ENCODE measurements at regions not wholly inside any gene's neighbourhood (a gene's known extent, or its start where the extent isn't known, plus 50 kb on each side); places are given as distances from the start of the nearest gene placed in this dataset.
"Not testable (repeated sequence)": the region's sequence is repeated elsewhere in the genome, so short reads cannot be mapped to it uniquely, and the experiment has no call there.

DNA sequence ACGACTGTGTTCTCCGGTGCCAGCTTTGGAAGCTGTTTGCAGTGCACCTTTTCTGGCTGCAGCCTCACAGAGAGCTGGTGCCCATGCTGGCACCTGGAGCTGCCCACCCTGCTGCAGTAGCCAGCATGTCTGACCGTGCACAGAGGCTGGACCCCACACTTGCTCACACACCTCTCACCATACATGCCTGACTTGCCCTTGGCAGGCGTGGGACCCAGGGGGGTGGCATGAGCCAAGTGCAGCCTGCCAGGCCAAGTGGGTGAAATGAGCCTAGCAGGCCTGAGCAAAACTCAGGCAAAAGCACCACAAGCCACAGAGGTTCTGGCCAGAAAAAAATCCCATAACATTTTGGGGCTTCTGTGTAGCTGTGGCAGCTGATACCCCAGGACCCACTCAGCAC lies 258.8 kb downstream of the XPNPEP1 start:
- DNase-seq (ENCODE audit: low read depth in 2 of 3, low spot score in 2 of 3), result no peak

DNA sequence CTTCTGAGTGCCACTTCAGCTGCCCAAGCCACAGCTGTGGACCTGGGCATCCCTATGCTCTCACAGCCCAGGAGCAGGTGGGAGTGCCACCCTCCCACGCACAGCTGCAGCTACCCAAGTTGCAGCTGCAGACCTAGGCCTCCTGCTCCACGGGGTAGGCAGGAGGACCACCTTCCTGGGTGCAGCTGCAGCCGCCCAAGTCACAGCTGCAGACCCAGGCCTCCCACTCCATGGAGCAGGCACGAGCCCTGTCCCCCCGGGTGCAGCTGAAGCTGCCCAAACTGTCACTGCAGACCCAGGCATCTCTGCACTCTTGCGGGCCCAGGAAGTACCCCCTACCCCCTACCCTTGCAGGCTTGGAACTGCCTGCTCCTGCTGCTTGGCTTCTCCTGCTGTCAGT lies 260.2 kb downstream of the XPNPEP1 start:
- no peak for DNase-seq (ENCODE audit: low read depth in 2 of 3, low spot score in 2 of 3)

DNA sequence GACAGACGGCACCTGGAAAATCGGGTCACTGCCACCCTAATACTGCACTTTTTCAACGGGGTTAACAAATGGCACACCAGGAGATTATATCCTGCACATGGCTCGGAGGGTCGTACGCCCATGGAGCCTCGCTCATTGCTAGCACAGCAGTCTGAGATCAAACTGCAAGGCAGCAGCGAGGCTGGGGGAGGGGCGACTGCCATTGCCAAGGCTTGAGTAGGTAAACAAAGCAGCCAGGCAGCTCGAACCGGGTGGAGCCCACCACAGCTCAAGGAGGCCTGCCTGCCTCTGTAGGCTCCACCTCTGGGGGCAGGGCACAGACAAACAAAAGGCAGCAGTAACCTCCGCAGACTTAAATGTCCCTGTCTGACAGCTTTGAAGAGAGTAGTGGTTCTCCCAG lies 270.7 kb downstream of the XPNPEP1 start:
- not testable (repeated sequence) for DNase-seq (ENCODE audit: low read depth in 2 of 3, low spot score in 2 of 3)

DNA sequence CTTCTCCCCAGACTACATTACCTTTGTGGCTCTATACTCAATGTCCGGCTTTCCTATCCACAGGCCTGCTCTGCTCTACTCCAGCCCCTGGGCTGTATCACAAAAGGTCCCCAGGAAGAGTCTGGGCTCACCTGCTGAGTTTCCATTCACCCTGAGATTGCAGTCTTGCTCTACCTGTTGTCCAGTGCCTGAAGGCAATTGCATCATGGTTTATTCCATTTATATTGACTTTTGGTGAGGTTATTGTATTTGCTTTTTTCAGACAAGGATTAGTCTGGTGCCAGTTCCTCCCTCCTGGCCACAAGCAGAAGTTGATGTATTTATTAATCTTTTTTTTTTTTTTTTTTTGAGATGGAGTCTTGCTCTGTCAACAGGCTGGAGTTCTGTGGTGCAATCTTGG lies 273.1 kb downstream of the XPNPEP1 start:
- no peak for DNase-seq (ENCODE audit: low read depth in 2 of 3, low spot score in 2 of 3)

DNA sequence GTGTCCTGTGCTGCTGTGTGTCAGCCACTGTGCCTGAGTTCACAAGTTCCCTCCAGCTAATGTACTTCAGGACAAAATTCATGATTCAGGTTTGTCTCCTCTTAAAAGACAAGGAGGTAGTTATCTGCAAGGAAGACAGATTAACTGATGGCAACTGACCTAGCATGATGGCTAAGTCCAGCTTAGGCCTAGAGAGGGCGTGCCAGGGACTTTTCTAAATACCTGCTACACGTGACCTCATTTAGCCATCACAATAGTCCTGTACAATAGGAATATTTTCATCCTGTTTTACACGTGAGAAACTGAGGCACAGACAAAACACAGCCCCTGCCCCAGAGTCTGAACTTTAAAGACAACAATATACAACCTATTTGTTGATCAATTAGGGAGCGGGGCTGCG lies 275.7 kb downstream of the XPNPEP1 start:
- no peak for DNase-seq (ENCODE audit: low read depth in 2 of 3, low spot score in 2 of 3)

DNA sequence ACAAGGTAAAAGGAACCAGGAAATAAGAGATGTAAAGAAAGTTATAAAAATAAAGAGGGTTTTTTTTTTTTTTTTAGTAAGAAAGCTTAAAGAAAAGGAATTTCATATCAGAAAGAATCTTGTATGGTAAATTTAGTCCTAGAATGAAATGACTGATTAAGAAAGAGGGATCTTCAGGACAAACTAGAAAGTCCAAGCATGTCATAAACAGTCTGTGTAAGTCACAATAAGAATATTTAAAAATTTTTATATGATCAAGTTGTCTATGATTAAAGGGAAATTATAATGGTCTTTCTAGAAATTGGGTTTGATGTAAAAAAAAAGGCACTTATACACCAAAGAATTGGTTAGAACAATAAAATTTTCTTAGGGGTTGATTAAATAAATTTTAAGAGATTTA lies 289.5 kb downstream of the XPNPEP1 start:
- no peak for DNase-seq (ENCODE audit: low read depth in 2 of 3, low spot score in 2 of 3)

DNA sequence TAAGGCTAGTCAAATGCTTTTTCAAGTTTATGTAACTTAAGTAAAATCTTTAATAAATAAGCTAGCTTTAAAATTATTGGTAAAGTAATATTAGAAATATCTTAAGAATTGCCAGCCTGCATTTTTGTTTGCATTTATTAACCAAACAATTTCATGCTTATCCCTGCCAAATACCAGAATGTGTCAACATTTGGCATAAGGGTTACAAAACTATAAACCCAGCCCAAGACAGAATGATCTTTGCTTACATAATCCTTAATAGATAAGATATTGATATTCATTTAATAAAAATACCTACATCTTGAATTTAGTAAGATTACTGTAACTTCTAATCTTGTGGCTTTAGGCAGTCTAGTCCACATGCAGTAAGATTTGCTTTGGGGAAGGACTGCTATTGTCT lies 290.3 kb downstream of the XPNPEP1 start:
- DNase-seq (ENCODE audit: low read depth in 2 of 3, low spot score in 2 of 3), result not testable (repeated sequence)

DNA sequence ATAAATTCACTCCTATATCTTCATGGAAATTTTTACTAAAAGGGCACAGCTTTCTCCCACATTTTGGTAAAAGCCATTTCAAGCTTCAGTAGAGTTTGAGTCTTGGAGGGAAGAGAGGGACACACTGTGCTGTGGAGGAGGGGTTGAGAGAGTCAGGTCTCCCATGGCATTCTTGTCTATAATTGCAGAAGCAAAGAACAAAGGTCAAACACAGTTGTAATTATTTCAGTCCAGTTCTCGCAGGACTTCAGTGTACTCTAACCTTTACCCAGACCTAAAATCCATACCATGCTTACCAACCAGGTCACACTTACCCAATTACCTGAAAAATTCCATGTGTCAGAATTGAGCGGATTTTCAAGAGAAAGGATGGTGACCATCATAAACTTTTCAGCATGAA lies 298.4 kb downstream of the XPNPEP1 start:
- DNase-seq (ENCODE audit: low read depth in 2 of 3, low spot score in 2 of 3), result no peak

DNA sequence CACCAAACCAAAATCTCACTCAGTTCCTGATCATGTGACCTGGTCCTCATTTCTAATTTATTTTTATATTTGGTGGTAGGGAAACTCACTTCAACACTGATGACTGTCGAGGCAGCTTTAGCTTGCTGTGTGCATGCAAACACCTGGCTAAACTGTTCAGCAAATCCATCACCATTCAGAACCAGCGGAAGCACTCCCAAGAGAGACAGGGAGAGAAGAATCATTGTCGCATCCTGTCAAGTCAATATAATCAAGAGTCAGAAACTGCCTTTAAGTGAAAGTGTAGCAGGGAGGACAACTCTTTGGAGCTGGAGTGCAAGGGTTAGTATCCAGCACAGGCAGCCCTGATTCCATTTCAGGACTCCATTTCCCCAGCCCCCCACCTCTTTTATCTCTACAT lies 300.7 kb downstream of the XPNPEP1 start:
- DNase-seq (ENCODE audit: low read depth in 2 of 3, low spot score in 2 of 3), result no peak

DNA sequence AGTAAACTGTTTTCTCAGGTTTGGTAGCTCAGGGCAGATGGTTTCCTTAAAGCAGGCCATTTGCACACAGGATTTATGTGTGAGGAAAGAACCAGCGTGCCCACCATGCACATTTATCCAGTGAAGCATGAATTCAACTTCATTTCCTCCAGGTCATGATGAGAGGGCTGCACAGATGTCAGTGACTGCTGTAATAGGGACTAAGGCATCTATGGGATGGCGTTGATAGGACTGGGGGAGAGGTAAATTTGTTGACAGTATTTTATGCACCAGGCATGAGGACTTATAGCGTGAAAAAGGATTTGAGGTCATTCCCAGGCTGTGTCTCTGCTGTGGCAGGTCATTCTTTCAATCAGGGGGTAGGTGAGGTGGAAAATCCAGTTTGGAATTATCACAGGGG lies 302.9 kb downstream of the XPNPEP1 start:
- DNase-seq (ENCODE audit: low read depth in 2 of 3, low spot score in 2 of 3), result no peak

DNA sequence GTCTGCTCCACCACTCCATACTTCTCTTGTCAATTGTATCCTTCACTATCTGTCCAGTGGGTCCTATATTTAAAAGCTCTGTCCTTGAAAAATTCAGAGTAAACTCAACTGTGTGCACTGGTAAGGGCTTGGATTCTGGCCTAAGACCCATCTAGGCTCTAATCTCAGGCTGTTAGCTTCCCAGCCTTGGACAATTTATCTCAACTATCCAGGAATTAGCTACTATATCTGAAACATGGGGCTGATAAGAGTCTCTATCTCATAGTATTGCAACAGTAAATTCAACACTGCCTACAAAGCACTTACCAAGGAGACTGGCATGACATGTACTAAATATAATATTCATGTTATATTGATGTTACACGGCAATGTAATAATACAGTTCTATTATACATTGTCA lies 303.4 kb downstream of the XPNPEP1 start:
- no peak for DNase-seq (ENCODE audit: low read depth in 2 of 3, low spot score in 2 of 3)

DNA sequence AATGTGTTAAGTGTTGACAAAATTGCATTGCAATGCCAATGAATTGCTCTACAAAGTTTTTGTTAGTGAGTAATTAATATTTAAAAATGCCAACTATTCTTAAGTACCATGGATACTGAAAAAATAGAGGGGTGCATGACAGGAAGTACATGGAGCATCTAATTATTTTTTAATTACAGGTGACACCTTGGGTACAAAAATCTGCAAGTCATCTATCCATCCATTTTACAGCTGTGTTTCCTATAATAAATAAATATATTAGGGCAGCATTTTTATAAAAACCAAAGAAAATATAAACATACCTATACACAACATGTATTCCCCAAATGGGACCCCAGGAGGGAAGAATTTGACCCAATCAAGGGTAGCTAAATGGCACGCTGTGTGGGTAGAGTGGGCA lies 304.6 kb downstream of the XPNPEP1 start:
- no peak for DNase-seq (ENCODE audit: low read depth in 2 of 3, low spot score in 2 of 3)

DNA sequence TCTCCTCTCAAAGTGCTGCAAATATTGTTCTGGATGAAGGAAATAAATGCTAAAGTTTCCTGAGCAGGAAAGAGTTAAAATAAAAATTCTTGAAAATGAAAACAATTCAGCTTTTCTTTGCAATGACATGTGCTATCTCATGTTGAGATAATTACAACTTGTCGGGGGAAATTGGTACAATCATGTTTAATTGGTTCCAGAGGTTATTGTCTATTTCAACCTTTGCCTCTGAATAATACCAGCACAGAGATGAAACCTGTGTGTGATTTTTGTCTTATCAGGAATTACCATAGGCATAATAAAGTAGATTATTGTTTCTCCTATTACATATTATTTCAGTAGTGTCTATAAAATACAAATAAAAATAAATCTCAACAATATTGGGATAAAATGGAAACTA lies 305.0 kb downstream of the XPNPEP1 start:
- DNase-seq (ENCODE audit: low read depth in 2 of 3, low spot score in 2 of 3), result no peak

DNA sequence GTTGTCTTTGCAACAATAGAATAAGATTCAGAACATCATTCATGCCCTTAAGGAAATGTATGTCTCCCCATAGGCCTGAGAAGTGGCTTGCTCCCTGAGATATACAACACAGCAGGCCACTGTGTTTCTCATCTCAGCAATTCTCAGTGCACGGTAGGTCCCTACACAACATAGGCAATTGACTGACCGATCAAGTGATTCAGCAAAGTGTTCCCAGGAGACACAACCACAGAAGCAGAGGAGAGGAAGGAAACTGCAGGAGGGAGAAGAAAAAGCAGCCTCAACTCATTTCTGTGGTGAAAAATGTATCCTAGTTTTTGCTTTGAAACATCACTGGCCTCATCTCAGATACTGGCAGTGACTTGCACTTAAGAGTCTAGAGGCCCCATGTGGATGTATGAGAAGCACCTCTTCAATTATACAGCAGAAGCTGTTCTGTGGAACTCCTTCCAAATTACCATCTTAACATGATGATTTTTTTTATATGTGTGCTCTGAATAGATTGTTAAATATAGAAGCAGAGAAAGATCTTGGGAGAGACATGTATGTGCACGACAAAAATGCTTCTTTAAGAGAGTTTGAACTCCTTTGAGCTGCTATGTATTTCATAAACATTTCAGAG lies 306.8 kb downstream of the XPNPEP1 start:
- DNase-seq (ENCODE audit: low read depth in 2 of 3, low spot score in 2 of 3), result no peak

DNA sequence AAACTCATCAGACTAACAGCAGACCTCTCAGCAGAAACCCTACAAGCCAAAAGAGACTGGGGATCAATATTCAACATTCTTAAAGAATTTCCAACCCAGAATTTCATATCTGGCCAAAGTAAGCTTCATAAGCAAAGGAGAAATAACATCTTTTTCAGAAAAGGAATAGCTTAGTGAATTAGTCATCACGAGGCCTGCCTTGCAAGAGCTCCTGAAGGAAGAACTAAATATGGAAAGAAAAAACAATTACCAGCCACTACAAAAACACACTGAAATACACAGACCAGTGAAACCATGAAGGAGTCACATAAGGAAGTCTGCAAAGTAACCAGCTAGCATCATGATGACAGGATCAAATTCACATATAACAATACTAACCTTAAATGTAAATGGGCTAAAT lies 328.0 kb downstream of the XPNPEP1 start:
- not testable (repeated sequence) for DNase-seq (ENCODE audit: low read depth in 2 of 3, low spot score in 2 of 3)

DNA sequence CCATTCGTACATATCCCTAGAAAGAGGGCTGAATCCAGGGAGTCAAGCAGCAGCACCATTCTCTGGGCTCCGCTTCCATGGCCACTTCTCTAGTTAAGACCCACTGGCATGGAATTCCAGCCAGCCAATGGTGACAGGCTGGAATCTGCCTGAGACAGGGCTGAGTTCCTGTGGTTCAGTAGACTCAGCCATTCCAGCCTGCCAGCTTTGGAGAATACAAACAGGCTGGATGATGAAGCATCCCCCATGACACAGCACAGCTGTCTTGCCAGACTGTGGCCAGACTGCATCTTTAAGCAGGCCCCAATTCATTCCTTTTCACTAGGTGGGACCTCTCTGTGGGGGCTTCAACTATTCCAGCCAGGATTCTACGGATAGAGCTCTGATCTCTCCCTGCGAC lies 329.6 kb downstream of the XPNPEP1 start:
- DNase-seq (ENCODE audit: low read depth in 2 of 3, low spot score in 2 of 3), result no peak

DNA sequence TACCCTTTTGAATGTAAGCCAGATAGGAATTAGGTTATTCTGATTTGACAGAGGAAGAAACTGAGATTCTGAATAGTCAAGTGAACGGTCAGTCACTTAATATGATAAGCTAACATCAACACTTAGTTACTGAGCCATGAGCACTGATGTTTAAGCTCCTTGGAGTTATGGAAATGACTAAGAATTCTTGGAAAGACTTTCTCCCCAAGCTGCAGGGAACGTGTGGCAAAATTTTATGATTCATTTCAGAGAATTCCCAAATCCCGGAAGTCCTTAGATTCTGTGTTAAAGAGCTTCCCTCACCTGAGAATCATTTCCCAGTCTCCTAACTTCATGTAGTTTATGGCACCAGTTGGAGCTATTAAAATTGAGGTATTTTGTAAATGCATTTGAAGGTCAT lies 330.9 kb downstream of the XPNPEP1 start:
- DNase-seq (ENCODE audit: low read depth in 2 of 3, low spot score in 2 of 3), result no peak

DNA sequence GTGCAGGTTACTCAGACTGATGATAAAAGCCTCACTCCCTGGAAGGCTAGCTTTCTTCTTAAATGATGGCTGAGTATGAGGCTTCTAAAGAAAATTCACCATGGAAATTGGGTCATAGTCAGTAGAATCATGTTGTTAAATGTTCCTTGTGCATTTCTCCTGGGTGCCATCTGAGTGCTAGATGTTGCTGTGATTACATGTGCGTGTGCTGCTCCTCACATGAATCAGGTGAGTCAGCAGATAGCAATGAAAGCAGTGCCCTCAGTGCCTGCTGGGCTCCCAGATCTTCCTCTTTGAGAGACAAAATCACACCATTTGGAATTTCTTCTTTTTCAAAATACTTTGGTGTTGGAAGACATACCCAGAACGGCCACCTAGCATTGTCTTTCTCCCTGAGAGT lies 331.7 kb downstream of the XPNPEP1 start:
- no peak for DNase-seq (ENCODE audit: low read depth in 2 of 3, low spot score in 2 of 3)

DNA sequence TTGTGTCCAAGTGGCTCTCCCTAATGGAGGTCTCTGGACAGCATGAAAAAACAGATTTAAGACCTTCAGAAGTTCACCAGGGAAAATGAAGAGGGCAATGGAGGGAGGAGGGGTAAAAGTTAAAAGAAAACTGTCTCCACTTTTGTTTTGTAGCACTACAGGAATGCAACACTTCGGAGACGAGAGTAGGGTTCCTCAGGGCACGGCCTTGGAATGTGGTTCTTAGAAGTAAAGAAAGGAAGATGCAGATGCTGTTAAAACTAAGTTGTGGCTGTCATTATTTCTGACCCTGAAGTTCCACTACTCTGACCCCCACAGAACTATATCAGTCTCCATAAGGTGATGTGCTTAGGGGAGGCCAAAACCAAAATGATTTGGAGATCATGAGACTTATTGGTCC lies 335.1 kb downstream of the XPNPEP1 start:
- no peak for DNase-seq (ENCODE audit: low read depth in 2 of 3, low spot score in 2 of 3)

DNA sequence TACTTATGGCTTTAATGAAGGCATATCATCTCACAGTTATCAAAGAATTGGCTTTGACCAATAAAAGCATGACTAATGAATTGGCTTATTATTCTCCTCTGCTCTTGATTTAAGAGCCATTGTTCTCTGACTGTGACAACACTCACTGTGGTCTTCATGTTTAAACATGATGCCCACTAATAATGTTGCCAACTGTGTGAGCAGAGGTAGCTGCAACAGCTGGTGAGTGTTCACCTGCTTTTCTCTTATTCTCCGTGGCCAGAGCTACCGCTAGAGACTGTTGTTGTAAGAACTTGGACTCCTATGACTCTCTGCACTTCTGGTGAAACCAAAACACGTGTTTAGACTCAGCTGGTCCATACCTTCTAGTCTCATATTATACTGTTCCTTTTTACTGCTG lies 335.9 kb downstream of the XPNPEP1 start:
- no peak for DNase-seq (ENCODE audit: low read depth in 2 of 3, low spot score in 2 of 3)

DNA sequence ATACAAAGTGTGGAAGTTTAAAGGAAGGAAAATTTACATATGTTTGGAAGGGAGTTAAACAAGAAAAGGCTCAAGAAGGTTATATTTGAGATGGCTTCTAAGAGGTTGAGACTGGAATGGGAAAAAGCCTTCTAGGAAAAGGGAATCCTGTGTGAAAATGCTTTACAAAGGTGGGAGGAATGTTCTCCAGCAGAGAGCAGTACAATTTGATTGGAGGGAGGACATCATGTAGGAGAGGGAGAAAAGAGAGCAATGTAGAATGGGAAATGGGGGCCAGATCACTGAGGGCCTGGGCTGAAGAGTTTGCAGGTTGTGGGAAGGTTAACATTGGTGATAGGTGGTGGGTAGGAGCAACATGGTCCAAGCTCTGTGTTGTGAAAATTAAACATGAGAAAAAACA lies 366.9 kb downstream of the XPNPEP1 start:
- no peak for DNase-seq (ENCODE audit: low read depth in 2 of 3, low spot score in 2 of 3)

DNA sequence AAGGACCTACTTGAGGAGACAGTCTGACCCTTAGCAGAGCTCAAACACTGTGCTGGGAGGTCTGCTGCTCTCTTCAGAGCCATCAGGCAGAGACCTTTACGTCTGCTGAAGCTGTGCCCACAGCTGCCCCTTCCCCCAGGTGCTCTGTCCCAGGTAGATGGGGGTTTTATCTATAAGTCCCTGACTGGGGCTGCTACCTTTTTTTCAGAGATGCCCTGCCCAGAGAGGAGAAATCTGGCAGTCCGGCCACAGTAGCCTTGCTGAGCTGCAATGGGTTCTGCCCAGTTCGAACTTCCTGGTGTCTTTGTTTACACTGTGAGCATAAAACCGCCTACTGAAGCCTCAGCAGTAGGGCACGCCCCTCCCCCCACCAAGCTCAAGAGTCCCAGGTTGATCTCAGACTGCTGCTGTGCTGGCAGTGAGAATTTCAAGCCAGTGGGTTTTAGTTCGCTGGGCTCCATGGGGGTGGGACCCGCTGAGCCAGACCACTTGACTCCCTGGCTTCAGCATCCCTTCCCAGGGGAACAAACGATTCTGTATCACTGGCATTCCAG lies 381.2 kb downstream of the XPNPEP1 start:
- DNase-seq (ENCODE audit: low read depth in 2 of 3, low spot score in 2 of 3), result not testable (repeated sequence)

DNA sequence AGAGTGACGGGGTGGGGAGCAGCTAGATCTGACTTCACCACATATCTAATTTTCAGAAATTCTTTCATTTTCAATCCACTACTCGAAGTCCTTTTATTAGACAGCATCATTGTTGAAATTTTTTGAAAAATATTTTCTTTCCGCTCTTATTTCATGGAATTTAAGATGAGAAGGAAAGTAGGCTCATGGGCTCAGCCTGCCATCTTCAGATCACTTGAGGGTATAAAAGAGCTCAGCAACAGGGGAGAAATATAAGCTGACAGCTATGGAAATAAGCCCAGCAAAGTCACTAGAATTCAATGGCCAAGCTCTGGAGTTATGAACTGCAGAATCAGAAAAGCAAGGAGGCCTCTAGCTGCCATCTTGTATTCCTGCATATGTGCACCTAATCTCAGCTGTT lies 389.1 kb downstream of the XPNPEP1 start:
- DNase-seq (ENCODE audit: low read depth in 2 of 3, low spot score in 2 of 3), result no peak
